ENCODE measurements at regions not wholly inside any gene's neighbourhood (a gene's known extent, or its start where the extent isn't known, plus 50 kb on each side); places are given as distances from the start of the nearest gene placed in this dataset.
"Not testable (repeated sequence)": the region's sequence is repeated elsewhere in the genome, so short reads cannot be mapped to it uniquely, and the experiment has no call there.

- not testable (repeated sequence) for TF ChIP-seq CTCF (optimal IDR thresholded peaks at IDR 0.05 in 1 of 3, IDR thresholded peaks at IDR 0.05 in 1 of 3, conservative IDR thresholded peaks at IDR 0.05 in 1 of 3; ENCODE audit: extremely low read depth in 1 of 3, insufficient read depth in 2 of 3, low read length in 3 of 3); EZH2 (IDR thresholded peaks at IDR 0.05; ENCODE audit: low read length)
Observed at GRCh38 chr2:101625814-101626213, 71.7 kb upstream of the MAP4K4 start.

Measured in keratinocyte (primary cell).